K562 (cell line): ENCODE measurements at regions not wholly inside any gene's neighbourhood (a gene's known extent, or its start where the extent isn't known, plus 50 kb on each side); places are given as distances from the start of the nearest gene placed in this dataset.

Experiments
- ATAC-seq: fragments of 200-7000 bp; cut with Tn5 transposase; 3 replicates; pipeline ENCODE4 v1.9.1; 2020; ENCODE audit warnings: moderate library complexity
- BruUV-seq: library from RNA; stranded (reverse); fragments of 400-500 nt; replicated peaks from 2 replicates; lab custom pipeline; 2021; lab: Mats Ljungman, UMichigan
- CTCF ChIA-PET: fragments of 300-600 bp; formaldehyde crosslinking; extraction: SDS; loops from one replicate; lab custom pipeline; 2021; ENCODE audit warnings: low intra/inter-chr PET ratio; lab: Yijun Ruan, JAX
- POLR2A ChIA-PET: fragments of 300-600, 350-650 bp; sonication (Branson Sonifier 250); formaldehyde crosslinking; extraction: SDS; loops from one replicate; lab custom pipeline; 2021; ENCODE audit warnings: antibody characterized with exemption, inconsistent platforms; lab: Yijun Ruan, JAX
- DNase-seq, 4 experiments: peaks; one replicate each; pipeline versions ENCODE4 v3.0.0 to v3.0.0-alpha.2; 2011 to 2018; ENCODE audit warnings: low spot score in 3 of 4, mixed read lengths in 3 of 4; ENCODE audit errors: extremely low read depth in 1 of 4
- FAIRE-seq: peaks from 2 replicates; lab custom pipeline; 2011; peaks lifted over from hg19 to GRCh38; lab: Jason Lieb, UNC
- H2AFZ ChIP-seq: 2 replicates; pipeline ENCODE4 v1.6.0; 2011; ENCODE audit warnings: low read depth, low read length, control low read depth, inconsistent platforms
- H3K27ac ChIP-seq: fragments of 200-600 bp; 3 replicates; pipeline ENCODE4 v1.8.0; 2011; ENCODE audit warnings: low read depth, mild to moderate bottlenecking, control low read depth, inconsistent platforms, low read length, moderate library complexity, mixed read lengths; ENCODE audit errors: extremely low read depth
- H3K27me3 ChIP-seq, 2 experiments: fragments of 300-600 bp in 1 of 2; 2 replicates in 1 of 2; 3 replicates in 1 of 2; pipeline versions ENCODE4 v1.6.0 to v1.8.0; 2011; ENCODE audit warnings: inconsistent platforms in 2 of 2, low read length in 2 of 2, mild to moderate bottlenecking in 1 of 2, mixed read lengths in 1 of 2, moderate library complexity in 1 of 2; ENCODE audit not compliant: control insufficient read depth in 2 of 2, insufficient read depth in 2 of 2
- H3K36me3 ChIP-seq: fragments of 300-600 bp; 3 replicates; pipeline ENCODE4 v1.8.0; 2011; ENCODE audit warnings: mild to moderate bottlenecking, low read length, inconsistent platforms; ENCODE audit not compliant: control insufficient read depth, insufficient read depth
- H3K4me1 ChIP-seq, 2 experiments: fragments of 200-600 bp in 1 of 2; replicated peaks in 1 of 2; 2 replicates in 1 of 2; 3 replicates in 1 of 2; pipeline versions ENCODE4 v1.5.1 to v1.8.0; 2011; ENCODE audit warnings: inconsistent platforms in 2 of 2, low read length in 2 of 2, mild to moderate bottlenecking in 1 of 2, mixed read lengths in 1 of 2, moderate library complexity in 1 of 2; ENCODE audit not compliant: control insufficient read depth in 2 of 2, insufficient read depth in 2 of 2
- H3K4me2 ChIP-seq: 2 replicates; pipeline ENCODE4 v1.6.1; 2011; ENCODE audit warnings: low read length, control low read depth, inconsistent platforms, mixed read lengths; ENCODE audit not compliant: insufficient read depth
- H3K4me3 ChIP-seq: fragments of 200-600 bp; sonication (generic), shearing (Covaris generic); 2 replicates; pipeline ENCODE4 v1.5.1; 2016; ENCODE audit warnings: control low read depth, inconsistent platforms
- H3K79me2 ChIP-seq: fragments of 200-600 bp; 3 replicates; pipeline ENCODE4 v1.8.0; 2011; ENCODE audit warnings: low read length, inconsistent platforms; ENCODE audit not compliant: control insufficient read depth, insufficient read depth
- H3K9ac ChIP-seq, 2 experiments: 2 replicates each; pipeline versions ENCODE4 v1.6.0 to v1.6.1; 2011; ENCODE audit warnings: low read depth in 2 of 2, low read length in 2 of 2, control low read depth in 1 of 2, inconsistent platforms in 1 of 2, mild to moderate bottlenecking in 1 of 2, mixed read lengths in 1 of 2; ENCODE audit not compliant: insufficient read depth in 1 of 2
- H3K9me1 ChIP-seq: one replicate; pipeline ENCODE4 v1.6.0; 2011; ENCODE audit warnings: inconsistent platforms, mild to moderate bottlenecking, low read length, moderate library complexity; ENCODE audit not compliant: control insufficient read depth, insufficient read depth
- H3K9me3 ChIP-seq: replicated peaks from 2 replicates; pipeline ENCODE4 v1.5.1; 2011; ENCODE audit warnings: low read depth, low read length, inconsistent platforms; ENCODE audit not compliant: control insufficient read depth, insufficient read depth
- H4K20me1 ChIP-seq: replicated peaks from 2 replicates; pipeline ENCODE4 v1.6.1; 2011; ENCODE audit warnings: low read length, inconsistent platforms, mixed read lengths; ENCODE audit not compliant: control insufficient read depth, insufficient read depth
- CBFB ChIP-seq: sonication (generic); formaldehyde crosslinking; IDR thresholded peaks from 2 replicates; pipeline ENCODE4 v1.4.0; 2020; ENCODE audit warnings: mild to moderate bottlenecking, missing genetic modification reagents
- HNRNPL ChIP-seq: fragments of 200-400 bp; formaldehyde crosslinking; IDR thresholded peaks from 2 replicates; pipeline ENCODE4 v1.6.1; 2017; ENCODE audit warnings: low read depth, mild to moderate bottlenecking, low read length
- NFIC ChIP-seq: fragments of 450-650 bp; IDR thresholded peaks from 2 replicates; pipeline ENCODE4 v1.6.1; 2017; ENCODE audit warnings: mild to moderate bottlenecking, inconsistent platforms
- NFIX ChIP-seq: fragments of 250-450 bp; sonication (Bioruptor Pico); IDR thresholded peaks from 2 replicates; pipeline ENCODE4 v1.4.0; 2020; ENCODE audit warnings: low read depth, mild to moderate bottlenecking, moderate library complexity
- WGBS: fragments of 100-300 bp; shearing (Covaris generic); methylation state at CpG from one replicate; pipeline ENCODE4 v1.1.6; 2016; ENCODE audit warnings: low coverage, mixed read lengths; ENCODE audit not compliant: insufficient coverage; ENCODE audit errors: missing lambda C conversion rate; 5-methylcytosine and 5-hydroxymethylcytosine counted together
- in situ Hi-C: fragments of 300-500 bp; cut with MboI; formaldehyde crosslinking; loops from 4 replicates; pipeline ENCODE4 v1.15.0; 2018; ENCODE audit warnings: inconsistent platforms, mixed read lengths
- intact Hi-C: fragments of 100-400 bp; cut with micrococcal nuclease; formaldehyde crosslinking; loops from 2 replicates; pipeline ENCODE4 v1.14.2; 2022

- ATAC-seq (no peak), FAIRE-seq (no peak), DNase-seq (peak in 2 of 4 experiments; percentile 22 to 29)
- Histone ChIP-seq H3K79me2 (no peaks in the 10 kb centered on the region), H2AFZ (no peak overlapping the region), H3K36me3 (no peaks in the 10 kb centered on the region), H3K9me3 (no peaks in the 10 kb centered on the region), H4K20me1 (no peaks in the 10 kb centered on the region), H3K4me1 (peaks cover 4 to 22% of the 10 kb centered on the region in 2 experiments; a peak in 3 of 5 replicates), H3K27ac (no peak overlapping the region), H3K9ac (no peak overlapping the region; a peak in 1 of 4 replicates), H3K9me1 (no peaks in the 10 kb centered on the region), H3K27me3 (no peaks in the 10 kb centered on the region), H3K4me2 (no peak overlapping the region), H3K4me3 (no peak overlapping the region)
- WGBS = 100% methylated on average over 1 of the region's 37 CpGs
- in situ Hi-C loops = no loop called here
- intact Hi-C loops = no loop called here
- TF ChIP-seq NFIX (CRISPR knock-in tag) (peak; percentile 42; the same call in 1 of the 2 replicates), HNRNPL (peak; percentile 56), CBFB (CRISPR knock-in tag) (no peak), NFIC (peak; percentile 90)
- ChIA-PET CTCF (no interaction called here), POLR2A (interaction anchor here (0.5 kb wide), 1 partner anchor 112 kb away, joined by 3 read pairs; no protein-coding TSS in a partner anchor)
- no TSS peak for BruUV-seq
Measured at GRCh38 chr22:46053563-46054090, 76.7 kb upstream of the WNT7B start.
